ENCODE measurements at regions not wholly inside any gene's neighbourhood (a gene's known extent, or its start where the extent isn't known, plus 50 kb on each side); places are given as distances from the start of the nearest gene placed in this dataset.

DNA sequence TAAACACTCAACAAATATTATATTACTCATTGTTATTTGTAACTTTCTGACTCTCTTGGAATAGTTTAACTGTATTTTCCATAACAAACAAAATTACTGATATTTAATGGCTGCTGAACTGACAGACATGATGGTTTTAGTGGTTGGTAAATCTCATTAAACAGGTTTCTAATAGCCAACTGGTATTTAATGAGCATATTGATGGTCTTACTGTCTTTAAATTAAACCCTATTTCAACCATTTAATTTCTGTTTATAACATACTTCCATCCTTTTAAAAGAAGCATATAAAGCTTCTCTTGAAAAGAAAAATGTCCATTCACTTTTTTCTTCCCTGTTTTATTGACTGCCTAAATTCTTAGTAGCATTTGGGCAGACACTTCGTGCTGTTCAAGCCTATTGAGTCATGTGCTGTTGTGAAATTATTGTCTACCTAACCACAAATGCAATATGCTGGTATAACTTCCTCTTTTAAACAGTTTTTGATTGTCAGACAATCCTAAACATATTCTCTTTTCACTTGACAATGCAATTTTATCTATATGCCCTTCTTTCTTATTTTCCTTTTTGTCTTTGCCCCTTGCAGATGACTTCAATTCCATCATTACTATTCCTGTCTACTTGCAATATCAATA lies 163.9 kb upstream of the SLC7A11 start:
- TF ChIP-seq CTCF (conservative IDR thresholded peaks at IDR 0.05; ENCODE audit: low read length), result no peak
- TF ChIP-seq EZH2phosphoT487 (IDR thresholded peaks at IDR 0.05; ENCODE audit: borderline replicate concordance), result no peak
